Neutrophil (primary cell): ENCODE measurements at regions not wholly inside any gene's neighbourhood (a gene's known extent, or its start where the extent isn't known, plus 50 kb on each side); places are given as distances from the start of the nearest gene placed in this dataset.

ENCODE experiments used
- H3K27ac ChIP-seq: fragments of 200-600 bp; sonication (generic); 2 replicates; pipeline ENCODE4 v1.5.1; 2016; ENCODE audit warnings: mild to moderate bottlenecking, moderate library complexity
- H3K27me3 ChIP-seq: fragments of 200-600 bp; sonication (generic); 2 replicates; pipeline ENCODE4 v1.6.0; 2016; ENCODE audit warnings: mild to moderate bottlenecking
- H3K36me3 ChIP-seq: fragments of 200-600 bp; sonication (generic); 2 replicates; pipeline ENCODE4 v1.5.1; 2017
- H3K4me1 ChIP-seq, 2 experiments: fragments of 200-600 bp in 1 of 2; sonication (generic) in 1 of 2; 1 replicate in 1 of 2; 2 replicates in 1 of 2; pipeline versions ENCODE4 v1.5.1 to v1.6.1; 2013 to 2016; ENCODE audit warnings: low read depth in 1 of 2, low read length in 1 of 2, mild to moderate bottlenecking in 1 of 2, moderate library complexity in 1 of 2; ENCODE audit not compliant: control insufficient read depth in 1 of 2, insufficient read depth in 1 of 2
- H3K4me3 ChIP-seq, 2 experiments: fragments of 200-600 bp in 1 of 2; sonication (generic) in 1 of 2; 1 replicate in 1 of 2; 2 replicates in 1 of 2; pipeline ENCODE4 v1.5.1; 2013 to 2016; ENCODE audit warnings: low read depth in 1 of 2, low read length in 1 of 2, mild to moderate bottlenecking in 1 of 2, moderate library complexity in 1 of 2
- H3K9me3 ChIP-seq: fragments of 200-600 bp; sonication (generic); 2 replicates; pipeline ENCODE4 v1.5.1; 2016
- TF ChIP-seq, protein P1 (sequence below): fragments of 200-600 bp; sonication (generic); IDR thresholded peaks from 2 replicates; pipeline ENCODE4 v1.5.1; 2016; ENCODE audit warnings: antibody characterized with exemption

DNA sequence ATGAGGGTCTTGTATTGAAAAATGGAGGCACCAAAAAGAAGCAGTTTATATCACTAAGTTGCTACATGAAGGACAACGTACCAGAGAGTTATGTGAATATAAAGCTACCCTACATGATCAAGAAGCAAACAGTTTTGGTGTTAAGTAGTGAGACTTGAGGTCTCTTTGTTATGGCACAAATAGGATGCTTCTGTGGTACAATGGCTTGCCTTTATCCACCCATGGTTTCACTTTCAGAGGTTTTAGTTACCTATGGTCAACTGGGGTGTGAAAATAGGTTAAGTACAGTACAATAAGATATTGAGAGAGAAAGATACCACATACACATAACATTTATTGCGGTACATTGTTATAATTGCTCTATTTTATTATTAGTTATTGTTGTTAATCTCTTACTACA is 229.2 kb upstream of the SLIT2 start:
- Histone ChIP-seq H3K27me3 (no peaks in the 10 kb centered on the region), H3K9me3 (no peaks in the 10 kb centered on the region), H3K36me3 (no peaks in the 10 kb centered on the region), H3K4me3 (no peak overlapping the region), H3K4me1 (no peaks in the 10 kb centered on the region), H3K27ac (no peak overlapping the region)
- TF ChIP-seq, protein P1, sequence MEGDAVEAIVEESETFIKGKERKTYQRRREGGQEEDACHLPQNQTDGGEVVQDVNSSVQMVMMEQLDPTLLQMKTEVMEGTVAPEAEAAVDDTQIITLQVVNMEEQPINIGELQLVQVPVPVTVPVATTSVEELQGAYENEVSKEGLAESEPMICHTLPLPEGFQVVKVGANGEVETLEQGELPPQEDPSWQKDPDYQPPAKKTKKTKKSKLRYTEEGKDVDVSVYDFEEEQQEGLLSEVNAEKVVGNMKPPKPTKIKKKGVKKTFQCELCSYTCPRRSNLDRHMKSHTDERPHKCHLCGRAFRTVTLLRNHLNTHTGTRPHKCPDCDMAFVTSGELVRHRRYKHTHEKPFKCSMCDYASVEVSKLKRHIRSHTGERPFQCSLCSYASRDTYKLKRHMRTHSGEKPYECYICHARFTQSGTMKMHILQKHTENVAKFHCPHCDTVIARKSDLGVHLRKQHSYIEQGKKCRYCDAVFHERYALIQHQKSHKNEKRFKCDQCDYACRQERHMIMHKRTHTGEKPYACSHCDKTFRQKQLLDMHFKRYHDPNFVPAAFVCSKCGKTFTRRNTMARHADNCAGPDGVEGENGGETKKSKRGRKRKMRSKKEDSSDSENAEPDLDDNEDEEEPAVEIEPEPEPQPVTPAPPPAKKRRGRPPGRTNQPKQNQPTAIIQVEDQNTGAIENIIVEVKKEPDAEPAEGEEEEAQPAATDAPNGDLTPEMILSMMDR: no peak

DNA sequence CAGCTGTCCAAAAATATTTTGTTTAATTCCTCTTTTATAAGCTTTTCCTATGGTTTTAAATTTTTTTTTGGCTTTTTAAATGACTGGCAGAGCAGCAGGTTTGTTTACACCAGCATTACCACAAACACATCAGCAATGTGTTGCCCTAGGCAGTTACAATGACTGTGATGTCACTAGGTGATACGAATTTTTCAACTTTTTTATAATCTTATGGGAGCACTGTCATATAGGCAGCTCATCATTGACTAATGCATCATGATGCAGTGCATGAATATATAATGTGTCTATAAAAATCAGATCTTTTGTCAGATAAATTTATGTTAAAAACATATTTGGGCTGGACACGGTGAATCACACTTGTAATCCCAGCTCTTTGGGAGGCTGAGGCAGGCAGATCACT is 231.6 kb upstream of the SLIT2 start:
- Histone ChIP-seq H3K27me3 (no peaks in the 10 kb centered on the region), H3K36me3 (no peaks in the 10 kb centered on the region), H3K4me3 (no peak overlapping the region), H3K27ac (no peak overlapping the region), H3K4me1 (no peaks in the 10 kb centered on the region), H3K9me3 (no peaks in the 10 kb centered on the region)
- TF ChIP-seq, protein P1: no peak

DNA sequence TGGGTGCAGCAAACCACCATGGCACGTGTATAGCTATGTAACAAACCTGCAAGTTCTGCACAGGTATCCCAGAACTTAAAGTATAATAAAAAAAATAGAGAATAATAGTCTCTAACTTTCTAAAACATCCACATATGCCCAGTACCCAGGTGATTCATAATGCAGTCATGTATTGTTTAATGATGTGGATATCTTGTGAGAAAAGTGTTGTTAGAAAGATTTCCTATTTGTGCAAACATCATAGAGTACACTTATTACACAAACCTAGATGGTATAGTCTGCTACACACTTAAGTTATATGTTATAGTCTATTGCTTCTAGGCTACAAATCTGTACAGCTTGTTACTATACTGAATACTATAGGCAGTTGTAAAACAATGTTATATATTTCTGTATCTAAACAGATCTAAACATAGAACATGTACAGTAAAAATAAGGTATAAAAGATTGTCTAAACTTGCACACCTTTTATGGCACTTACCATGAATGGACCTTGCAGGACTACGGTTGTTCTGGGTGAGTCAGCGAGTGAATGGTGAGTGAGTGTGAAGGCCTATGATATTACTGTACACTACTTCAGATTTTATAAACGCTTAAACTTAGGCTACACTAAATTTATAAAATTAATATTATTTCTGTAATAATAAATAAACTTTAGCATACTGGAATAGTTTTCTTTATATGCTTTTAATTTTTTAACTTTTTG is 232.2 kb upstream of the SLIT2 start:
- no peaks in the 10 kb centered on the region for H3K36me3 ChIP-seq
- no peaks in the 10 kb centered on the region for H3K27me3 ChIP-seq
- no peak overlapping the region for H3K27ac ChIP-seq
- no peak overlapping the region for H3K4me3 ChIP-seq
- H3K4me1 ChIP-seq: no peaks in the 10 kb centered on the region
- TF ChIP-seq, protein P1: no peak
- no peaks in the 10 kb centered on the region for H3K9me3 ChIP-seq

- TF ChIP-seq, protein P1: no peak
- Histone ChIP-seq H3K27me3 (no peaks in the 10 kb centered on the region), H3K36me3 (no peaks in the 10 kb centered on the region), H3K9me3 (no peaks in the 10 kb centered on the region), H3K4me1 (no peaks in the 10 kb centered on the region), H3K27ac (no peak overlapping the region), H3K4me3 (no peak overlapping the region)
Observed at GRCh38 chr4:20017777-20018115, 234.0 kb upstream of the SLIT2 start.

DNA sequence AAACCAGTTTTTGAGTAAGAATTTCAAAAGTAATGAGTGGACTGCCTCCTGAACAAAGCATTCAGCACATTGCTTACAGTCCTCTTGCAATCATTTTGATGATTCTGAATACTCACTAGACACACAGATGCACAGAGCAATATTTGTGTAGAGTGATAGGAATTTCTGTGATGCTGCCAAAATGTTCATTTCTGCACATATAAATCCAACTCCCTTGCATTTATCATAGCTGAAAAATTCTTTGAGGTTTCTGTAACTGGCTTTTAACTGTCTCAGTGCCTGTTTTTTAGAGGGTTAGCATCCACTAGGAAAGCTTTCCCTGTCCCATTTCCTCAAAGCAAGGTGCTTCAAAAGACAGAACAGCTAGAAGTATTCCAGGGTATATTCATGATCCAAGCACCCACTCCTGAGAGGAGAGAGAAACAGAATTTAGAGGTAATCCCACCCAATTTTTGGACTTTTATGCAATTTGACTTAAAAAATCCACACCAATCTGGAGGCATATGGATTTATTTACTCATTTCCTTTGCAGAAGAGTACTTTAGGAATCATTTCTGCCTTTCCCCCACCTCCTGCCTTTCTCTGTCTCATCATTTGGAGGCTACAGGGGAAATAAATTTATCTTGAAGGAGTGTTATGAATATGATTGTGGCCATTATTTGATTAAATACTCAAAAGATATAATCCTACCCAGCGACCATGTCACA is 234.5 kb upstream of the SLIT2 start:
- H3K4me3 ChIP-seq: no peak overlapping the region
- no peak overlapping the region for H3K27ac ChIP-seq
- H3K27me3 ChIP-seq: no peaks in the 10 kb centered on the region
- TF ChIP-seq, protein P1: no peak
- H3K4me1 ChIP-seq: no peaks in the 10 kb centered on the region
- no peaks in the 10 kb centered on the region for H3K9me3 ChIP-seq
- no peaks in the 10 kb centered on the region for H3K36me3 ChIP-seq
